PC-9 (cell line): ENCODE measurements at regions not wholly inside any gene's neighbourhood (a gene's known extent, or its start where the extent isn't known, plus 50 kb on each side); places are given as distances from the start of the nearest gene placed in this dataset.

ENCODE experiments used
- BruUV-seq: library from RNA; stranded (reverse); fragments of 400-500 nt; replicated peaks from 2 replicates; lab custom pipeline; 2021; lab: Mats Ljungman, UMichigan
- CTCF ChIA-PET: fragments of 300-600 bp; sonication (Branson Sonifier 250); formaldehyde crosslinking; loops from one replicate; lab custom pipeline; 2022; ENCODE audit warnings: antibody characterized with exemption; lab: Charles Lee
- POLR2A ChIA-PET: fragments of 300-600 bp; sonication (Branson Sonifier 250); formaldehyde crosslinking; loops from one replicate; lab custom pipeline; 2022; ENCODE audit warnings: antibody characterized with exemption; ENCODE audit not compliant: unreplicated experiment; lab: Charles Lee
- DNase-seq, 2 experiments: peaks; one replicate each; pipeline versions ENCODE4 v3.0.0 to v3.0.0-alpha.2; 2015 to 2022; ENCODE audit warnings: mixed read lengths in 1 of 2
- H2AFZ ChIP-seq: fragments of 200-600 bp; sonication (generic); 2 replicates; pipeline ENCODE4 v1.8.1; 2017; ENCODE audit warnings: antibody characterized with exemption
- H3F3A ChIP-seq: fragments of 200-600 bp; sonication (generic); 2 replicates; pipeline ENCODE4 v1.8.1; 2017; ENCODE audit warnings: antibody characterized with exemption, mild to moderate bottlenecking, low read depth; ENCODE audit not compliant: insufficient read depth
- H3K27ac ChIP-seq: fragments of 200-600 bp; sonication (generic); 2 replicates; pipeline ENCODE4 v1.6.1; 2016; ENCODE audit warnings: mixed run types
- H3K27me3 ChIP-seq: fragments of 200-600 bp; sonication (generic); 2 replicates; pipeline ENCODE4 v1.6.1; 2016; ENCODE audit warnings: low read depth, mixed run types; ENCODE audit not compliant: insufficient read depth
- H3K36me3 ChIP-seq: fragments of 200-600 bp; sonication (generic); 2 replicates; pipeline ENCODE4 v1.6.1; 2016; ENCODE audit warnings: low read depth, mixed run types
- H3K4me1 ChIP-seq: fragments of 200-600 bp; sonication (generic); replicated peaks from 2 replicates; pipeline ENCODE4 v1.6.1; 2016; ENCODE audit warnings: mixed run types; ENCODE audit not compliant: insufficient read depth
- H3K4me2 ChIP-seq: fragments of 200-600 bp; sonication (generic); 2 replicates; pipeline ENCODE4 v1.6.1; 2017; ENCODE audit warnings: mixed run types
- H3K4me3 ChIP-seq: fragments of 200-600 bp; sonication (generic); 2 replicates; pipeline ENCODE4 v1.6.1; 2016; ENCODE audit warnings: mixed run types
- H3K79me2 ChIP-seq: fragments of 200-600 bp; sonication (generic); 2 replicates; pipeline ENCODE4 v1.6.1; 2017; ENCODE audit warnings: low read depth, mixed run types
- H3K9me2 ChIP-seq: fragments of 200-600 bp; sonication (generic); 2 replicates; pipeline ENCODE4 v1.8.1; 2017; ENCODE audit warnings: mild to moderate bottlenecking; ENCODE audit not compliant: insufficient read depth
- H3K9me3 ChIP-seq: fragments of 200-600 bp; sonication (generic); 2 replicates; pipeline ENCODE4 v1.8.1; 2016; ENCODE audit warnings: low read depth; ENCODE audit not compliant: insufficient read depth
- H4K20me1 ChIP-seq: fragments of 200-600 bp; sonication (generic); 2 replicates; pipeline ENCODE4 v1.8.1; 2017; ENCODE audit not compliant: insufficient read depth
- EZH2 ChIP-seq: fragments of 200-600 bp; sonication (generic); IDR thresholded peaks from 2 replicates; pipeline ENCODE4 v1.8.0; 2017; ENCODE audit warnings: antibody characterized with exemption, low read depth
- intact Hi-C: fragments of 100-400 bp; cut with micrococcal nuclease; formaldehyde crosslinking; loops from one replicate; pipeline ENCODE4 v1.10.0; 2022; ENCODE audit not compliant: unreplicated experiment
- TF ChIP-seq, protein P1 (sequence below): fragments of 200-600 bp; sonication (generic); conservative IDR thresholded peaks from 2 replicates; pipeline ENCODE4 v1.6.1; 2017; ENCODE audit warnings: mixed run types, antibody characterized with exemption, mild to moderate bottlenecking, moderate library complexity

DNA sequence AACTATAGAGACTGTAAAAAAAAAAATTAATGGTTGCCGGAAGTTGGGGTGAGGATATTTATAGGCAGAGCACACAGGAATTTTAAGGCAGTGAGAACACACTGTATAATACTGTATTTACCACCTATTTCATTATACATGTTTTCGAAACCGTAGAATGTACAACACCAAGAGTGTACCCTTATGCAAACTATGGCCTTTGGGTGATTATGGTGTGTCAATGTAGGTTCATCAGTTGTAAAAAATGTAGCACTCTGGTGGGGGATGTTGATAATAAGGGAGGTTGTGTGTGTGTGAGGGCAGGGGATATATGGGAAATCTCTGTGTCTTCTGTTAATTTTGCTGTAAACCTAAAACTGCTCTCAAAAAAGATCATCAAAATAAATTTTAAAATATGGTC, 791.7 kb upstream of the CDH10 start:
- H3K9me2 ChIP-seq, result no peaks in the 10 kb centered on the region
- H3K4me2 ChIP-seq, result no peak overlapping the region
- no peak overlapping the region for H2AFZ ChIP-seq
- H3K4me3 ChIP-seq, result no peak overlapping the region
- CTCF ChIA-PET, result no interaction called here
- TF ChIP-seq, protein P1, sequence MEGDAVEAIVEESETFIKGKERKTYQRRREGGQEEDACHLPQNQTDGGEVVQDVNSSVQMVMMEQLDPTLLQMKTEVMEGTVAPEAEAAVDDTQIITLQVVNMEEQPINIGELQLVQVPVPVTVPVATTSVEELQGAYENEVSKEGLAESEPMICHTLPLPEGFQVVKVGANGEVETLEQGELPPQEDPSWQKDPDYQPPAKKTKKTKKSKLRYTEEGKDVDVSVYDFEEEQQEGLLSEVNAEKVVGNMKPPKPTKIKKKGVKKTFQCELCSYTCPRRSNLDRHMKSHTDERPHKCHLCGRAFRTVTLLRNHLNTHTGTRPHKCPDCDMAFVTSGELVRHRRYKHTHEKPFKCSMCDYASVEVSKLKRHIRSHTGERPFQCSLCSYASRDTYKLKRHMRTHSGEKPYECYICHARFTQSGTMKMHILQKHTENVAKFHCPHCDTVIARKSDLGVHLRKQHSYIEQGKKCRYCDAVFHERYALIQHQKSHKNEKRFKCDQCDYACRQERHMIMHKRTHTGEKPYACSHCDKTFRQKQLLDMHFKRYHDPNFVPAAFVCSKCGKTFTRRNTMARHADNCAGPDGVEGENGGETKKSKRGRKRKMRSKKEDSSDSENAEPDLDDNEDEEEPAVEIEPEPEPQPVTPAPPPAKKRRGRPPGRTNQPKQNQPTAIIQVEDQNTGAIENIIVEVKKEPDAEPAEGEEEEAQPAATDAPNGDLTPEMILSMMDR, result no peak
- no peak for TF ChIP-seq EZH2
- no peaks in the 10 kb centered on the region for H4K20me1 ChIP-seq
- no peaks in the 10 kb centered on the region for H3K4me1 ChIP-seq
- intact Hi-C loops, result no loop called here
- 0 out of 2 replicates have a peak, but pooled peaks cover 6% of the 10 kb centered on the region for H3K9me3 ChIP-seq
- POLR2A ChIA-PET, result no interaction called here
- H3K27me3 ChIP-seq, result no peaks in the 10 kb centered on the region
- no peaks in the 10 kb centered on the region for H3F3A ChIP-seq
- no peaks in the 10 kb centered on the region for H3K79me2 ChIP-seq
- no peak overlapping the region for H3K27ac ChIP-seq
- no peak for DNase-seq
- no peaks in the 10 kb centered on the region for H3K36me3 ChIP-seq
- BruUV-seq, result no TSS peak

DNA sequence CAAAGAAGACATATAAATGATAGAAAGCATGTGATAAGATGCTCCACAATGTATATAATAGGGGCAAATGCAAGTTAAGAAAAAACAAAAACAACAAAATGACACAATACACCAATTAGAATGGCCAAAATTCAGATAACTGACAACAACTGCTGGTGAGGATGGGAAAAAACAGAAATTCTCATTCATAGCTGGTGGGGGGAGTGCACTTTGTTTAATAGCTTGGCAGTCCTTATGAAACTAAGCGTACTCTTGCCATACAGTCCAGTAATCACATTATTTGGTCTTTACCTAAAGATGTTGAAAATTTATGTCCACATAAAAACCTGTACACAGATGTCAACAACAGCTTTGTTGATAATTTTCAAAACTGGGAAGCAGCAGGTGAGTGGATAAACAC, 791.1 kb upstream of the CDH10 start:
- TF ChIP-seq, protein P1, result no peak
- no peak for TF ChIP-seq EZH2

DNA sequence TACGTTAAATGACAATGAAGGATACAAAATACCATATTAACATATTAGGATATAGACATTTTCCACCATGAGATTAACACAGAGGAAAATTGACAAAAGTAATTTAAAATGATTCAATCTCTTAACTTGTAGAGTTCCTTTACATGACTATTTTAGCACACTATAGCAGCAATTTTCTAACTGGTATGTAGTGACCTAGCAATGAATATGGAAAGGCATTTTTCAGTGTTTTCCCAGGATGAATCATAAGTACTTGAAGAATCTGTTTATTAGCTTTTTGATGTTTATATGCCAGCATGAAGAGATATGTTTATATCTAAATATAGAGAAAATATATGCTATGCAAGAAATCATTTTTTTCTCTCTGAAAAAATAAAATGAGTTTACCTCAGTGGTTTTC, 782.5 kb upstream of the CDH10 start:
- no peaks in the 10 kb centered on the region for H3K36me3 ChIP-seq
- no peaks in the 10 kb centered on the region for H3K79me2 ChIP-seq
- CTCF ChIA-PET, result no interaction called here
- H3K9me2 ChIP-seq, result peaks cover 5% of the 10 kb centered on the region
- no peaks in the 10 kb centered on the region for H3K9me3 ChIP-seq
- no peak overlapping the region for H3K4me3 ChIP-seq
- DNase-seq, result no peak
- no peaks in the 10 kb centered on the region for H3F3A ChIP-seq
- H4K20me1 ChIP-seq, result no peaks in the 10 kb centered on the region; the same call in 1 of the 2 replicates
- H3K27me3 ChIP-seq, result no peaks in the 10 kb centered on the region
- intact Hi-C loops, result loop anchor here (10.0 kb wide), 1 partner anchor 132 kb away; no protein-coding TSS in a partner anchor
- no peak for TF ChIP-seq EZH2
- TF ChIP-seq, protein P1, result no peak
- H2AFZ ChIP-seq, result no peak overlapping the region
- POLR2A ChIA-PET, result no interaction called here
- H3K27ac ChIP-seq, result no peak overlapping the region
- no TSS peak for BruUV-seq
- H3K4me2 ChIP-seq, result no peak overlapping the region
- H3K4me1 ChIP-seq, result no peaks in the 10 kb centered on the region

More for the DNA sequence above, 791.1 kb upstream of the CDH10 start:
- ChIA-PET POLR2A (no interaction called here), CTCF (no interaction called here)
- Histone ChIP-seq H3K79me2 (no peaks in the 10 kb centered on the region), H2AFZ (no peak overlapping the region), H3K4me2 (no peak overlapping the region), H3K27me3 (no peaks in the 10 kb centered on the region), H3K36me3 (no peaks in the 10 kb centered on the region), H3K9me3 (0 out of 2 replicates have a peak, but pooled peaks cover 6% of the 10 kb centered on the region), H3K27ac (no peak overlapping the region), H3K4me3 (no peak overlapping the region), H4K20me1 (no peaks in the 10 kb centered on the region), H3K9me2 (no peaks in the 10 kb centered on the region), H3K4me1 (no peaks in the 10 kb centered on the region), H3F3A (no peaks in the 10 kb centered on the region)
- DNase-seq, result no peak
- no TSS peak for BruUV-seq
- intact Hi-C loops, result no loop called here
